DOHH2 (cell line): ENCODE measurements at regions not wholly inside any gene's neighbourhood (a gene's known extent, or its start where the extent isn't known, plus 50 kb on each side); places are given as distances from the start of the nearest gene placed in this dataset.

Experiments
- H3F3A ChIP-seq: fragments of 200-600 bp; sonication (generic), shearing (Covaris generic); 2 replicates; pipeline ENCODE4 v1.6.0; 2016; ENCODE audit warnings: antibody characterized with exemption, mild to moderate bottlenecking; ENCODE audit not compliant: control insufficient read depth, insufficient read depth
- H3K27ac ChIP-seq: fragments of 200-600 bp; sonication (generic); 2 replicates; pipeline ENCODE4 v1.5.1; 2014; ENCODE audit warnings: low read depth, mild to moderate bottlenecking, low read length, moderate library complexity
- H3K27me3 ChIP-seq: fragments of 200-600 bp; sonication (generic); 2 replicates; pipeline ENCODE4 v1.6.1; 2014; ENCODE audit warnings: mild to moderate bottlenecking, low read length, mixed read lengths; ENCODE audit not compliant: control insufficient read depth
- H3K36me3 ChIP-seq: fragments of 200-600 bp; sonication (generic); 2 replicates; pipeline ENCODE4 v1.6.1; 2014; ENCODE audit warnings: mild to moderate bottlenecking, low read length, moderate library complexity, mixed read lengths; ENCODE audit not compliant: control insufficient read depth
- H3K4me1 ChIP-seq: fragments of 200-600 bp; sonication (generic); 2 replicates; pipeline ENCODE4 v1.6.1; 2014; ENCODE audit warnings: mild to moderate bottlenecking, low read length, mixed read lengths; ENCODE audit not compliant: control insufficient read depth
- H3K4me2 ChIP-seq: fragments of 200-600 bp; sonication (generic); 2 replicates; pipeline ENCODE4 v1.6.0; 2014; ENCODE audit warnings: mild to moderate bottlenecking, low read length, moderate library complexity
- H3K4me3 ChIP-seq: fragments of 200-600 bp; sonication (generic); 2 replicates; pipeline ENCODE4 v1.5.1; 2014; ENCODE audit warnings: mild to moderate bottlenecking, low read length, mixed read lengths
- H3K79me2 ChIP-seq: fragments of 200-600 bp; sonication (generic); 2 replicates; pipeline ENCODE4 v1.6.1; 2014; ENCODE audit warnings: mild to moderate bottlenecking, low read length, mixed read lengths; ENCODE audit not compliant: control insufficient read depth
- H3K9me2 ChIP-seq: fragments of 200-600 bp; sonication (generic); replicated peaks from 2 replicates; pipeline ENCODE4 v1.6.1; 2014; ENCODE audit warnings: mild to moderate bottlenecking, low read length, mixed read lengths; ENCODE audit not compliant: control insufficient read depth
- H3K9me3 ChIP-seq: fragments of 200-600 bp; sonication (generic); 2 replicates; pipeline ENCODE4 v1.6.1; 2014; ENCODE audit warnings: antibody characterized with exemption, low read length, mixed read lengths; ENCODE audit not compliant: control insufficient read depth, insufficient read depth
- H4K20me1 ChIP-seq: fragments of 200-600 bp; sonication (generic); 2 replicates; pipeline ENCODE4 v1.6.0; 2014; ENCODE audit warnings: low read depth, mild to moderate bottlenecking, antibody characterized with exemption, low read length, moderate library complexity; ENCODE audit not compliant: control insufficient read depth, insufficient read depth
- CTCF ChIP-seq: fragments of 200-600 bp; sonication (generic); IDR thresholded peaks from one replicate; pipeline ENCODE4 v1.5.1; 2014; ENCODE audit warnings: antibody characterized with exemption, mild to moderate bottlenecking, low read depth, low read length; ENCODE audit not compliant: poor library complexity, severe bottlenecking
- EZH2phosphoT487 ChIP-seq: fragments of 200-600 bp; sonication (generic); IDR thresholded peaks from 2 replicates; pipeline ENCODE4 v1.6.1; 2017; ENCODE audit warnings: borderline replicate concordance, mild to moderate bottlenecking, antibody characterized with exemption, low read length, moderate library complexity, mixed read lengths

GRCh38 chr5:82811490-82811889 is 265.7 kb downstream of the TMEM167A start:
- H4K20me1 ChIP-seq: no peaks in the 10 kb centered on the region

GRCh38 chr5:82809420-82810143 is 267.6 kb downstream of the TMEM167A start:
- H3K9me3 ChIP-seq: no peaks in the 10 kb centered on the region
- no peak for TF ChIP-seq EZH2phosphoT487
- no peak for TF ChIP-seq CTCF
- no peaks in the 10 kb centered on the region for H3F3A ChIP-seq
- H3K27ac ChIP-seq: no peak overlapping the region
- H3K79me2 ChIP-seq: no peaks in the 10 kb centered on the region
- H3K27me3 ChIP-seq: no peaks in the 10 kb centered on the region
- no peaks in the 10 kb centered on the region for H3K9me2 ChIP-seq
- no peaks in the 10 kb centered on the region for H3K36me3 ChIP-seq
- no peak overlapping the region for H3K4me2 ChIP-seq
- H3K4me1 ChIP-seq: no peaks in the 10 kb centered on the region
- no peak overlapping the region for H3K4me3 ChIP-seq
- no peaks in the 10 kb centered on the region for H4K20me1 ChIP-seq

More at GRCh38 chr5:82811490-82811889, 265.7 kb downstream of the TMEM167A start:
- H3F3A ChIP-seq: no peaks in the 10 kb centered on the region
- H3K27ac ChIP-seq: no peak overlapping the region
- H3K79me2 ChIP-seq: no peaks in the 10 kb centered on the region
- H3K36me3 ChIP-seq: no peaks in the 10 kb centered on the region
- no peak overlapping the region for H3K4me2 ChIP-seq
- no peaks in the 10 kb centered on the region for H3K27me3 ChIP-seq
- TF ChIP-seq EZH2phosphoT487 (no peak), CTCF (no peak)
- H3K4me1 ChIP-seq: no peaks in the 10 kb centered on the region
- H3K9me3 ChIP-seq: no peaks in the 10 kb centered on the region
- no peak overlapping the region for H3K4me3 ChIP-seq
- no peaks in the 10 kb centered on the region for H3K9me2 ChIP-seq

GRCh38 chr5:82808960-82809359 is 268.2 kb downstream of the TMEM167A start:
- H3K27ac ChIP-seq: no peak overlapping the region

More at GRCh38 chr5:82808960-82809359, 268.2 kb downstream of the TMEM167A start:
- Histone ChIP-seq H4K20me1 (no peaks in the 10 kb centered on the region), H3K4me1 (no peaks in the 10 kb centered on the region), H3K4me2 (no peak overlapping the region), H3K9me3 (no peaks in the 10 kb centered on the region), H3F3A (no peaks in the 10 kb centered on the region), H3K4me3 (no peak overlapping the region), H3K9me2 (no peaks in the 10 kb centered on the region), H3K79me2 (no peaks in the 10 kb centered on the region), H3K36me3 (no peaks in the 10 kb centered on the region), H3K27me3 (no peaks in the 10 kb centered on the region)
- TF ChIP-seq EZH2phosphoT487 (no peak), CTCF (no peak)
